ENCODE measurements at regions not wholly inside any gene's neighbourhood (a gene's known extent, or its start where the extent isn't known, plus 50 kb on each side); places are given as distances from the start of the nearest gene placed in this dataset.
A peak's percentile ranks its signal among the peaks of the same experiment; 100 is the strongest.
"Not testable (repeated sequence)": the region's sequence is repeated elsewhere in the genome, so short reads cannot be mapped to it uniquely, and the experiment has no call there.

- no peak overlapping the region for H2BK15ac ChIP-seq (replicated peaks; ENCODE audit: low read depth)
These were observed 60.9 kb upstream of the RBM24 start for GRCh38 chr6:17220040-17220910.

GRCh38 chr6:17224056-17224455 lies 57.1 kb upstream of the RBM24 start:
- Histone ChIP-seq H3K36me3 (ENCODE audit: control insufficient read depth, insufficient read depth, low read length) (no peaks in the 10 kb centered on the region), H3K4me3 (ENCODE audit: low read length) (no peak overlapping the region), H3K4me1 (ENCODE audit: control insufficient read depth, low read depth, low read length) (peaks cover 3% of the 10 kb centered on the region), H3K79me2 (ENCODE audit: control insufficient read depth, insufficient read depth, low read length) (no peaks in the 10 kb centered on the region), H4K5ac (ENCODE audit: low read length) (no peak overlapping the region), H3K79me1 (ENCODE audit: low read length) (no peaks in the 10 kb centered on the region), H3K23ac (ENCODE audit: low read length) (no peak overlapping the region), H2BK15ac (replicated peaks; ENCODE audit: low read depth) (no peak overlapping the region), H3K56ac (ENCODE audit: low read length) (no peak overlapping the region), H3K18ac (ENCODE audit: low read length) (no peak overlapping the region), H4K8ac (ENCODE audit: low read depth, low read length) (no peak overlapping the region), H3K4me2 (ENCODE audit: low read length) (no peak overlapping the region), H3K9ac (ENCODE audit: low read length) (no peak overlapping the region), H3K27ac (ENCODE audit: low read depth, low read length) (no peak overlapping the region), H2AK5ac (ENCODE audit: low read length) (no peak overlapping the region), H2BK120ac (ENCODE audit: low read depth, low read length) (no peak overlapping the region), H3K4ac (ENCODE audit: low read depth, low read length) (no peak overlapping the region), H2BK5ac (ENCODE audit: low read length) (no peak overlapping the region), H3K27me3 (ENCODE audit: insufficient read depth, low read length, poor library complexity) (no peaks in the 10 kb centered on the region)
- no peak for DNase-seq
- no CpG with 5 or more reads among the region's 3 CpGs for WGBS (ENCODE audit: extremely low coverage, insufficient coverage, low lambda C conversion rate)

More at GRCh38 chr6:17220040-17220910, 60.9 kb upstream of the RBM24 start:
- H3K4me1 ChIP-seq (ENCODE audit: control insufficient read depth, low read depth, low read length), result no peaks in the 10 kb centered on the region
- no peak overlapping the region for H2BK120ac ChIP-seq (ENCODE audit: low read depth, low read length)
- no peaks in the 10 kb centered on the region for H3K79me2 ChIP-seq (ENCODE audit: control insufficient read depth, insufficient read depth, low read length)
- H2AK5ac ChIP-seq (ENCODE audit: low read length), result no peak overlapping the region
- H3K56ac ChIP-seq (ENCODE audit: low read length), result no peak overlapping the region
- H3K4me2 ChIP-seq (ENCODE audit: low read length), result no peak overlapping the region
- H3K23ac ChIP-seq (ENCODE audit: low read length), result no peak overlapping the region
- H3K9ac ChIP-seq (ENCODE audit: low read length), result no peak overlapping the region
- no peak overlapping the region for H4K5ac ChIP-seq (ENCODE audit: low read length)
- no peak overlapping the region for H3K27ac ChIP-seq (ENCODE audit: low read depth, low read length)
- no peak overlapping the region for H2BK5ac ChIP-seq (ENCODE audit: low read length)
- H3K18ac ChIP-seq (ENCODE audit: low read length), result peak overlapping the region; percentile 47
- no peaks in the 10 kb centered on the region for H3K36me3 ChIP-seq (ENCODE audit: control insufficient read depth, insufficient read depth, low read length)
- no peak overlapping the region for H3K4ac ChIP-seq (ENCODE audit: low read depth, low read length)
- no CpG with 5 or more reads among the region's 12 CpGs for WGBS (ENCODE audit: extremely low coverage, insufficient coverage, low lambda C conversion rate)
- H3K4me3 ChIP-seq (ENCODE audit: low read length), result no peak overlapping the region
- no peak overlapping the region for H4K8ac ChIP-seq (ENCODE audit: low read depth, low read length)
- DNase-seq, result peak; percentile 85
- no peaks in the 10 kb centered on the region for H3K79me1 ChIP-seq (ENCODE audit: low read length)
- no peaks in the 10 kb centered on the region for H3K27me3 ChIP-seq (ENCODE audit: insufficient read depth, low read length, poor library complexity)

GRCh38 chr6:17224501-17224900 lies 56.7 kb upstream of the RBM24 start:
- H3K79me2 ChIP-seq (ENCODE audit: control insufficient read depth, insufficient read depth, low read length); H4K5ac ChIP-seq (ENCODE audit: low read length); H3K23ac ChIP-seq (ENCODE audit: low read length); H3K56ac ChIP-seq (ENCODE audit: low read length); H3K4ac ChIP-seq (ENCODE audit: low read depth, low read length); H4K8ac ChIP-seq (ENCODE audit: low read depth, low read length); H2BK120ac ChIP-seq (ENCODE audit: low read depth, low read length); H3K4me2 ChIP-seq (ENCODE audit: low read length); H3K79me1 ChIP-seq (ENCODE audit: low read length); H3K27me3 ChIP-seq (ENCODE audit: insufficient read depth, low read length, poor library complexity); H3K27ac ChIP-seq (ENCODE audit: low read depth, low read length); DNase-seq; H3K4me1 ChIP-seq (ENCODE audit: control insufficient read depth, low read depth, low read length); H3K36me3 ChIP-seq (ENCODE audit: control insufficient read depth, insufficient read depth, low read length); H2BK5ac ChIP-seq (ENCODE audit: low read length); H3K9ac ChIP-seq (ENCODE audit: low read length); H2BK15ac ChIP-seq (replicated peaks; ENCODE audit: low read depth); H2AK5ac ChIP-seq (ENCODE audit: low read length); H3K4me3 ChIP-seq (ENCODE audit: low read length); H3K18ac ChIP-seq (ENCODE audit: low read length): not testable (repeated sequence)
- WGBS (ENCODE audit: extremely low coverage, insufficient coverage, low lambda C conversion rate), result no CpG with 5 or more reads among the region's 5 CpGs

- no peak overlapping the region for H2BK5ac ChIP-seq (ENCODE audit: low read length)
- H3K18ac ChIP-seq (ENCODE audit: low read length), result no peak overlapping the region
- H3K23ac ChIP-seq (ENCODE audit: low read length), result no peak overlapping the region
- H3K9ac ChIP-seq (ENCODE audit: low read length), result no peak overlapping the region
- no peak overlapping the region for H4K8ac ChIP-seq (ENCODE audit: low read depth, low read length)
- no peak overlapping the region for H2BK15ac ChIP-seq (replicated peaks; ENCODE audit: low read depth)
- no peak overlapping the region for H3K27ac ChIP-seq (ENCODE audit: low read depth, low read length)
- no peak overlapping the region for H3K56ac ChIP-seq (ENCODE audit: low read length)
- no peaks in the 10 kb centered on the region for H3K79me1 ChIP-seq (ENCODE audit: low read length)
- no peaks in the 10 kb centered on the region for H3K27me3 ChIP-seq (ENCODE audit: insufficient read depth, low read length, poor library complexity)
- peaks cover 3% of the 10 kb centered on the region for H3K4me1 ChIP-seq (ENCODE audit: control insufficient read depth, low read depth, low read length)
- no peak overlapping the region for H2BK120ac ChIP-seq (ENCODE audit: low read depth, low read length)
- no peak overlapping the region for H3K4me2 ChIP-seq (ENCODE audit: low read length)
- WGBS (ENCODE audit: extremely low coverage, insufficient coverage, low lambda C conversion rate), result no CpG with 5 or more reads among the region's 3 CpGs
- H3K36me3 ChIP-seq (ENCODE audit: control insufficient read depth, insufficient read depth, low read length), result no peaks in the 10 kb centered on the region
- H4K5ac ChIP-seq (ENCODE audit: low read length), result no peak overlapping the region
- no peak overlapping the region for H3K4me3 ChIP-seq (ENCODE audit: low read length)
- H3K4ac ChIP-seq (ENCODE audit: low read depth, low read length), result no peak overlapping the region
- peak; percentile 13 for DNase-seq
- H3K79me2 ChIP-seq (ENCODE audit: control insufficient read depth, insufficient read depth, low read length), result no peaks in the 10 kb centered on the region
- no peak overlapping the region for H2AK5ac ChIP-seq (ENCODE audit: low read length)
These were observed 55.2 kb upstream of the RBM24 start for GRCh38 chr6:17225767-17226630.

GRCh38 chr6:17226786-17227233 lies 54.4 kb upstream of the RBM24 start:
- H3K18ac ChIP-seq (ENCODE audit: low read length), result no peak overlapping the region

More at GRCh38 chr6:17226786-17227233, 54.4 kb upstream of the RBM24 start:
- Histone ChIP-seq H4K8ac (ENCODE audit: low read depth, low read length) (no peak overlapping the region), H3K9ac (ENCODE audit: low read length) (no peak overlapping the region), H3K56ac (ENCODE audit: low read length) (no peak overlapping the region), H3K79me1 (ENCODE audit: low read length) (no peaks in the 10 kb centered on the region), H3K27ac (ENCODE audit: low read depth, low read length) (no peak overlapping the region), H3K36me3 (ENCODE audit: control insufficient read depth, insufficient read depth, low read length) (no peaks in the 10 kb centered on the region), H2BK15ac (replicated peaks; ENCODE audit: low read depth) (no peak overlapping the region), H4K5ac (ENCODE audit: low read length) (no peak overlapping the region), H2BK120ac (ENCODE audit: low read depth, low read length) (no peak overlapping the region), H2BK5ac (ENCODE audit: low read length) (no peak overlapping the region), H2AK5ac (ENCODE audit: low read length) (no peak overlapping the region), H3K4ac (ENCODE audit: low read depth, low read length) (no peak overlapping the region), H3K4me1 (ENCODE audit: control insufficient read depth, low read depth, low read length) (peaks cover 3% of the 10 kb centered on the region), H3K4me2 (ENCODE audit: low read length) (no peak overlapping the region), H3K27me3 (ENCODE audit: insufficient read depth, low read length, poor library complexity) (no peaks in the 10 kb centered on the region), H3K79me2 (ENCODE audit: control insufficient read depth, insufficient read depth, low read length) (no peaks in the 10 kb centered on the region), H3K4me3 (ENCODE audit: low read length) (no peak overlapping the region), H3K23ac (ENCODE audit: low read length) (no peak overlapping the region)
- DNase-seq, result peak; percentile 42
- no CpG with 5 or more reads among the region's 2 CpGs for WGBS (ENCODE audit: extremely low coverage, insufficient coverage, low lambda C conversion rate)
